ENCODE measurements at regions not wholly inside any gene's neighbourhood (a gene's known extent, or its start where the extent isn't known, plus 50 kb on each side); places are given as distances from the start of the nearest gene placed in this dataset.

GRCh38 chr6:165886169-165886568, 223.1 kb upstream of the PDE10A start:
- TF ChIP-seq CTCF (IDR thresholded peaks at IDR 0.05) (no peak), ZFX (IDR thresholded peaks at IDR 0.05; ENCODE audit: borderline replicate concordance) (no peak)
